ENCODE measurements at regions not wholly inside any gene's neighbourhood (a gene's known extent, or its start where the extent isn't known, plus 50 kb on each side); places are given as distances from the start of the nearest gene placed in this dataset.

DNA sequence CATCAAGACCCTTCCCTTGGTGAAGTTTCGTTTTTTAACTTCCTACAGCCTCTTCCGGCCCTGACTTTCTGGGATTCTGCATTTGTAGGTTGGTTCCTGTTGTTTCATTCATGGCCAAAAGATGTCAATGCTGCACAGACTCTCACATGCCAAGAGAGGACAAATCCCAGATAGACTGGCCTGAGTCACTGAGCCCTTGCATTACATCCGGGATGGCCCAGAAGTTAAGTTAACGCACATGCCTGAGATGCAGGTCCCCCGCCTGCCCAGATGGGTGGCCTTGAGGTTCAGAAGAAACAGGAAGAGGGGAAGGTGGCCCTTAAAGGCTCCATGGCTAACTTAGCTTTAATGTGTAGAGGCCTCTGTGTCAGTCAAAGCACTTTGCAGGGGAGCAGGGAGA lies 51.6 kb upstream of the SRGAP3 start:
- no peak for DNase-seq (ENCODE audit: low spot score)

DNA sequence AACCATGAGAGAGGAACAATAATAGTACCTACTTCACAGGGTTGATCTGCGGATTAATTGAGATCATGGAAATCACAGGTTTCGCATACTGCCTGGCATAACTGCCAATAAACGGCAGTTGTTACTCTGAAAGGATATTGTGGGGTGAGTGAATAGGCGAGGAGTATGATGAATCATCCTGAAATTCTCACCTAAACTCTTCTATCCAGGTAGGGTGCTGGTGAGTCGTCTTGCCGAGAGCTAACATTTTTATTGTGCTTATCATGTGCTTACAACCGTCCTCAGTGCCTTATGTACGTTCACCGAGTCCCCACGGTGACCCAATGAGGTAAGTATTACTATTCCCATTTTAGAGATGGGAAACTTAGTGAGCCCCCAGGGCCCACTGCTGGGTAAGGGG lies 52.4 kb upstream of the SRGAP3 start:
- DNase-seq (ENCODE audit: low spot score) = no peak

DNA sequence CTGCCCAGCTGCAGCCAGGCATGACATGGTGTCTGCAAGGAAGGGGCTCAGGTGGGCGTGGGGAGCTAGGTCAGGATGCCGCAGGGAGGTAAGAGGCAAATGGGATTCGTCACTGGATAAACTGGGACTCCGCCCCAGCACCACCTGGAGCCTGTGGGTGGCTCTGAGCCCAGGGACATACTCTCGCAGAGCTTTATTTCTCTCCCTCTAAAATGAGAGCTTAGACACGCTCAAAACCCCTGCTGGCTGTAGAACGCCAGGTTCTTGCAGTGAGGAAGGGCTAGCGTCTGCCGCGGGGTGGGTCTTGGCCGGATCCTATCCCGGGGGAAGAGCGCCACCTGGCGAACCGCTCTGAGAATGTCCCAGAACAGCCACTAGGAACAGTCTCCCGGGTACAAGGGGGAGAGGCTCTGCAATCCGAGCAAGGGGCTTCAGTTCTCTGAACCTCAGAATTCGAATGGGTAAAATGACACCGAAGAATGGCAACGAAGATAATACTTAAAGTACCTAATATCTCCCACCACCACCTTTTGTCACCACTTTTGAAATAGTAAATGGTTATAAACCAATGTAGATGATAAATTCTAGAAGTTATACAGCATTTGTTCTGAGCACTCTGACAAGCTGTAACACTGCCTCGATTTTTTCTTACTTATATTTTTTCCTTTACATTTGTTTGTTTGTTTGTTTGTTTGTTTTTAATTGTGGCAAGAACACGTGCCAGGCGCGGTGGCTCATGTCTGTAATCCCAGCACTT lies 53.2 kb upstream of the SRGAP3 start:
- peak; percentile 46 for DNase-seq (ENCODE audit: low spot score)

DNA sequence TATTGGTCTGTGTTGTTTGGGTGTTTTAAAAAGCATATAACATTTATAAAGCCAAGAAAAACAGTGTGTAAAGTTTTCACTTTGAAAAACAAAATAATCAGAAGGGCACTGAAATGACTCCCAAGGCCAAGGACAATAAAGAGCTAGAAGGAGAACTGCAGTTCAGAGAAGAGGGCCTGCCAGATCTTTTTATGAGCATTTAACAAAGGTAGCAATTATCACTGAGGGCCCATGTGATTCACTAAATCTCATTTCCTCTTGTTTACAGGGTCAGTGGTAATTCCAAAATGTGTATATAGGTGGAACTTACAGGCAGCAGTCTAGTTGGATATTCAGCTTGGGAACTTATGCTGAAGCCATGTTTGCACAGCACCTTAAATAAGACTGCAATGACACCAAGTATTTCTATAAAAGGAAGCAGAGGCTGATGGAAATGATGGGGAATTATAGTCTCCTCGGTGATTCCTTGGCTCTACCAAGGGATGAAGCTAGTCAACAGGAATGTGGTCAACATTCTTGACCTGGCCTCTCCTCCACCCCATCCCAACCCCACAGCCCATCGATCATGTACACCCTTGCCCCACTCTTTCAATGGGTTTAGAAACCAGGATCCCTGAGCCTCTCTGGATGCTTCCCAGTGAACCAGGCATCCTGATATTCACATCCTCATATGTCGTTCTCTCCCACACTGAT lies 54.4 kb upstream of the THUMPD3 start:
- no peak for DNase-seq (ENCODE audit: low spot score)

DNA sequence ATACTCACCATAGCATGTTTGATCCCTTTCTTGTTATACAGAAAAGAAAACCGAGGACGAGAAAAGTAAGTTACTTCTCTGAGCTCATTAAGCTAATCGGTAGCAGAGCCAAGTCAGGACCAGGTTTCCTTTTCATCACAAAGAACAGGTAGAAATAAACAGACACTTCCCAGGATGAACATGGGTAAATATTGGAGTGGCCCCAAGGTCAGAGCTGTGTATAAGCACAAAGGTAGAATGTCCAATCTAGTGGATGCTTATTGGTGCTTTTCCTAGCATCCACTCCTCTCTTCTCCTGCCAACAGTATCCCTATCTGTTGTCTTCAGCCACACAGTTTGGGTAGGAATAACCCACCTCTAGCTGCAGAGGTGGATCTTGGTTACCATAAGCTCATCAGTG lies 52.8 kb upstream of the THUMPD3 start:
- DNase-seq (ENCODE audit: low spot score) = no peak

DNA sequence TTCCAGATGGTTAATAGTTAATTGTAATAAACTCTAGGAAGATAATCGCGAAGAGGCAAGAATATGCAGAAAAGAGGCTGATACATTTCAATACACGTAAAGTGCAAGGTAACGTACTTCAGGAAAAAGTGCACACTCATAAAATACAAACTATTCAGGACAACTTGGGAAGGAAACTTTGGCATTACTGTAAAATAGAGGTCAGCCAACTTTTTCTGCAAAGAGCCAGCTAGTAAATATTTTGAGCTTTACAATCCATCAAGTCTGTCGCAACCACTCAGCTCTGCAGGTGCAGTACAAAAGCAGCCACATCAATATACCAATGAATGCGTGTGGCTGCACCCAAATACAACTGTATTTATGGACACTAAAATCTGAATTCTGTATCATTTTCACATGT lies 51.6 kb upstream of the THUMPD3 start:
- DNase-seq (ENCODE audit: low spot score) = no peak
